ENCODE measurements at regions not wholly inside any gene's neighbourhood (a gene's known extent, or its start where the extent isn't known, plus 50 kb on each side); places are given as distances from the start of the nearest gene placed in this dataset.

DNA sequence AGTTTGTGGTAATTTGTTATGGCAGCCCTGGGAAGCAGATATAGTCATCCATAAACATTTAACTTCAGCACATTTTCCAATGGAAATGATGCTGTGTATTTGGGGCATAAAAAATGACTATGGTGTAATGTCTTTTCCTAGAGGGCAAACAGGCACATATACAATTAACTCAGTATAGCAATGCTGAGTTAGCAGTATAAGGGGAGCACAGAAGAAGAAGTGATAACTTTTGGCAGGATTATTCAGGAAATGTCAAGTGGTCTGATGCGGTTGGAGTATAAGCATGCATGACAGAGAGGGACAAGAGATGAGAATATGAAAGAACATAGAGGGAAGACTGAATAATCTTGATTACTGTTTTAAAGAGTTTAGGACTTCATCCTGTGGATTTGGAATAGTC, 55.3 kb upstream of the PRKD1 start:
- TF ChIP-seq POLR2A (IDR thresholded peaks at IDR 0.05; ENCODE audit: low read length): no peak
- TF ChIP-seq GATA1 (IDR thresholded peaks at IDR 0.05; ENCODE audit: low read depth, low read length): no peak

Data from erythroblast (primary cell).